ENCODE measurements at regions not wholly inside any gene's neighbourhood (a gene's known extent, or its start where the extent isn't known, plus 50 kb on each side); places are given as distances from the start of the nearest gene placed in this dataset.

GRCh38 chr7:343227-343822, 53.4 kb downstream of the FOXL3 start:
- TF ChIP-seq EZH2 (IDR thresholded peaks at IDR 0.05; ENCODE audit: low read length): no peak
- no peak for TF ChIP-seq CTCF (optimal IDR thresholded peaks at IDR 0.05 in 1 of 3, IDR thresholded peaks at IDR 0.05 in 1 of 3, conservative IDR thresholded peaks at IDR 0.05 in 1 of 3; ENCODE audit: extremely low read depth in 1 of 3, insufficient read depth in 2 of 3, low read length in 3 of 3)

All from keratinocyte (primary cell).